T-helper 17 cell (primary cell): ENCODE measurements at regions not wholly inside any gene's neighbourhood (a gene's known extent, or its start where the extent isn't known, plus 50 kb on each side); places are given as distances from the start of the nearest gene placed in this dataset.

Experiments
- ATAC-seq: fragments of 150-1000 bp; cut with Tn5 transposase; 2 replicates; pipeline ENCODE4 v1.10.0; 2021; ENCODE audit warnings: mild to moderate bottlenecking, moderate library complexity
- DNase-seq, 3 donors: peaks; one replicate each; pipeline versions ENCODE4 v3.0.0 to v3.0.0-alpha.2; 2020 to 2021
- H3K9me3 ChIP-seq: one replicate; pipeline ENCODE4 v1.7.0; 2013; ENCODE audit warnings: low read length, mild to moderate bottlenecking; ENCODE audit not compliant: control insufficient read depth, poor library complexity, severe bottlenecking
- H3K27ac Mint-ChIP-seq: one replicate; pipeline ENCODE4 v1.8.0; 2022; ENCODE audit warnings: mild to moderate bottlenecking, moderate library complexity, mixed read lengths
- H3K27me3 Mint-ChIP-seq: one replicate; pipeline ENCODE4 v1.8.0; 2022; ENCODE audit warnings: mixed read lengths
- H3K36me3 Mint-ChIP-seq: one replicate; pipeline ENCODE4 v1.8.0; 2022; ENCODE audit warnings: low read depth, mixed read lengths
- H3K4me1 Mint-ChIP-seq: one replicate; pipeline ENCODE4 v1.8.0; 2022; ENCODE audit warnings: mild to moderate bottlenecking, mixed read lengths
- H3K4me3 Mint-ChIP-seq: one replicate; pipeline ENCODE4 v1.8.0; 2022; ENCODE audit warnings: mild to moderate bottlenecking, moderate library complexity, mixed read lengths

DNA sequence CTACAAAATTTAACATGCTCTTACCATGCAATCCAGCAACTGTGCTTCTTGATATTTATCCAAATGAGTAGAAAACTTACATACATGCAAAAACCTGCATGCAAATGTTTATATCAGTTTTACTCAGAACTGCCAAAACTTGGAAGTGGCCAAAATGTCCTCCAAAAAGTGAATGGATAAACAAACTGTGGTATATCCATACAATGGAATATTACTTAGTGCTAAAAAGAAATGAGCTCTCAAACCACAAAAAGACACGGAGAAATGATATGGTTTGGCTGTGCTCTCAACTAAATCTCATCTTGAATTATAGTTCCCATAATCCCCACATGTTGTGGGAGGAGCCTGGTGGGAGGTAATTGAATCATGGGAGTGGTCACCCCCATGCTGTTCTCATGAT, 267.2 kb downstream of the ZEB2 start:
- Mint-ChIP-seq H3K4me1 (peaks cover 5% of the 10 kb centered on the region), H3K27ac (no peak overlapping the region), H3K4me3 (no peak overlapping the region), H3K36me3 (peaks cover 5% of the 10 kb centered on the region), H3K27me3 (no peaks in the 10 kb centered on the region)
- no peaks in the 10 kb centered on the region for H3K9me3 ChIP-seq
- DNase-seq = no peak
- no peak for ATAC-seq

DNA sequence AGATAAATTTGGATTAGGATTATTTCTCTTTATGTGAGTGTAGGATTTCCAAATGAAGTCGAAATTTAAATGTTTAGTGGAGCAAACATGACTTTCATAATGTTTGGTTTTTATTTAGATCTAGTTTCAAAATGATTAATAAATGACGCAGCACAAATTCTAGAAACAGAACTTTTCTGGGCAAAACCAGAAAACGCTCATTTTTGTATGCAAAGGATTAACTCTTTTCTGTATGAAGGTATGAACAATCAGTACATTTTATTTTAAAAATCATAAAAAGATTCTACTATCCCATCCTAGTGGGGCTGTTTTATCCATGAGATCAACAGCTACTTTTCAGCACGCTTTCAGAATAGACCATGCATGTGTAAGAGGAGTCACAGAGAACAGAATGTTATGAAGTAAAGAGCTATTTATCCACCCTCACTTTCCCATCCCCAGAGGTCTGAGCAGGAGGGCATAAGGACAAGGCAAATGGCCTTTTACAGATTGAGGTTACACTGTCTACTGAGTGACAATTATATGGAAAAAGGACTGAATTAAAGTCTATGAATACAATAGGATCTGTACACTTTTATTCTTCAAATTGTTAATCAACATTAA, 270.8 kb downstream of the ZEB2 start:
- no peak overlapping the region for H3K4me3 Mint-ChIP-seq
- no peak for DNase-seq
- H3K9me3 ChIP-seq = no peaks in the 10 kb centered on the region
- peak overlapping the region; percentile 56 for H3K27ac Mint-ChIP-seq
- ATAC-seq = no peak
- H3K4me1 Mint-ChIP-seq = peaks cover 2% of the 10 kb centered on the region
- H3K36me3 Mint-ChIP-seq = peaks cover 4% of the 10 kb centered on the region
- H3K27me3 Mint-ChIP-seq = no peaks in the 10 kb centered on the region

DNA sequence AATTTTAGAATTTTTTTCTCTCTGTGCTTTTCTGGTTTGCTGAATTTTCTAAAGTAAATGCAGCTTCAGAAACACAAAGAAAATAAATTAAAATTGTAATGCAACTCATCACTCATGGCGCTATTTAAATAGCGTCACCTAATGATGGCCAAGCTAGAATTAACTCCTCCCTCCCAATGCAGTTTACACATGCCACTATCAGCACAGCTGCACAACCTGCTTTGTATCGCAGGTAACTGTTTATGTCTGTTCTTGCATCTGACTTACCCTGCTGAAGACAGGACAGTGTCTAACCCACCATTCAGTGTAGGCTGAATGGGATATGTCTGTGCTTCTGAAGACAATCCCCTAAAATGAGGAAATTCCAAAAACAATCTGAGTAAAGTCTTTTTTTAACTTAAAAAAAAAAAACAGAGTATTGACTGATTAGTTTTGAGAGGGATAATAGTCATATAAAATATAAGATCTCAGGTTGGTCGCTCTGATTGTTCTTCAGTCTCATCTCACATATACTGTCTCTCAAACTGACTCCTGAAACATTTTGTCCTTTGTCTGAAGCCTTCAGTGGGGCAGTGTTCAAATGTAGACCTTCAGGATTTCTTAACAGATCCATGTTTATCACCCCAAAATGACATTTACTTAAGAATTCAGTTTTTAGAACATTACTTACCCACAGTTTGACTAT, 271.4 kb downstream of the ZEB2 start:
- ATAC-seq (no peak), DNase-seq (no peak)
- peak overlapping the region; percentile 56 for H3K27ac Mint-ChIP-seq
- peaks cover 4% of the 10 kb centered on the region for H3K36me3 Mint-ChIP-seq
- H3K9me3 ChIP-seq = no peaks in the 10 kb centered on the region
- peaks cover 2% of the 10 kb centered on the region for H3K4me1 Mint-ChIP-seq
- H3K4me3 Mint-ChIP-seq = no peak overlapping the region
- H3K27me3 Mint-ChIP-seq = no peaks in the 10 kb centered on the region

DNA sequence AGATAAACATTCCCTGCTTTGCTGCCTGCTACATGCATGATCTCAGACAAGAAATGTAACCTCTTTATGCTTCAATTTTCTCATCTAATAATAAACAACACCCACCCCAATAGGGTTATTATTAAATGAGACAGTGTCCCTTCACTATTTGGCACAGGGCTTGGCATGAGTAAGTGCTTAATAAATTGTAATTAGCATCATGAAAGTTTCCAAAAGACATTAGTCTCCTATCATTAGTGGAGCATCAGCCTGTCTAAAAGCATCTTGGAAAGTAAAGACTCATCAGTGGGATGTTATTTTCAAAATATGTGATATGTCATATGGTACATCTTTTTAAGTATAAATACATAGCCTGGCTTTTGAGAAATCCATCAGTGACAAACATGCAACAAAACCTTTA, 275.0 kb downstream of the ZEB2 start:
- no peaks in the 10 kb centered on the region for H3K9me3 ChIP-seq
- Mint-ChIP-seq H3K4me1 (peaks cover 15% of the 10 kb centered on the region), H3K27ac (no peak overlapping the region), H3K4me3 (no peak overlapping the region), H3K27me3 (no peaks in the 10 kb centered on the region), H3K36me3 (peaks cover 2% of the 10 kb centered on the region)
- DNase-seq (no peak), ATAC-seq (no peak)

DNA sequence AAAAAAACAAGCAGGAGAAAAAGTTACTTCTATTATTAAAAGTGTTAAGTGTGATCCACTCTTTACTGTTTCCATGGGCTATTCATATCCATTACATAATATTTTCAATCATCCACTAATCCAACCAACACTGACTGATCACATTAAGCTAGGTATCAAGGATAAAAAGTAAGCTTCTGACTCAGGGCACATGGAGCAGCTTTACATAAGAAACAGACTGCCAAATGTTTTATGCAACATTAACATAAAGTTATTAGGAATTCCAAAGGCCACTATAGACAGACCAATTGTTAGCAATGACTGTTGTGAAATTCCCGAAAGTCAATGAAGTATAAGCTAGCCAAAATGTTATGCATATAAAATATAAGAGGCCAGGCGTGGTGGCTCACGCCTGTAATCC, 277.6 kb downstream of the ZEB2 start:
- ATAC-seq (no peak), DNase-seq (no peak)
- no peaks in the 10 kb centered on the region for H3K9me3 ChIP-seq
- Mint-ChIP-seq H3K27me3 (no peaks in the 10 kb centered on the region), H3K4me1 (peaks cover 24% of the 10 kb centered on the region), H3K27ac (no peak overlapping the region), H3K36me3 (peaks cover 2% of the 10 kb centered on the region), H3K4me3 (no peak overlapping the region)

DNA sequence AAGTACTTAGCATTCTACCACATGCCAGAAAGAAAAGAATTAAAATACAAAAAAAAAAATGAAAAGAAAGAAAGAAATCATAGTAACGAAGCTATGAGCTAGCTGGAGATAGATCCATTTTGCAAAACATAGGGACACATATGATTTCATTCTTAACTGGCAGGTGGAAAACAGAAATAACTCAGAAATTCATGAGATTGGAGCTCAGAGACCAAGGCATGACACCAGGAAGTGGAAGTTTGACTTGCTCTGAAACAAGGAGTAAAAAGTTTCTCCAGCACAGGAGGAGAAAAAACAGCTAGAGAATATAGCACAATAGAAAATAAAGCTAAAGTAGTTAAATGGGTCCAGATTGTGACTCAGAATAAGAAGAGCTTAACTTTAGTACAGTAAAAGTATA, 278.1 kb downstream of the ZEB2 start:
- no peak overlapping the region for H3K4me3 Mint-ChIP-seq
- no peaks in the 10 kb centered on the region for H3K9me3 ChIP-seq
- no peaks in the 10 kb centered on the region for H3K27me3 Mint-ChIP-seq
- ATAC-seq (no peak), DNase-seq (no peak)
- H3K36me3 Mint-ChIP-seq = peaks cover 2% of the 10 kb centered on the region
- peaks cover 24% of the 10 kb centered on the region for H3K4me1 Mint-ChIP-seq
- peak overlapping the region; percentile 76 for H3K27ac Mint-ChIP-seq

DNA sequence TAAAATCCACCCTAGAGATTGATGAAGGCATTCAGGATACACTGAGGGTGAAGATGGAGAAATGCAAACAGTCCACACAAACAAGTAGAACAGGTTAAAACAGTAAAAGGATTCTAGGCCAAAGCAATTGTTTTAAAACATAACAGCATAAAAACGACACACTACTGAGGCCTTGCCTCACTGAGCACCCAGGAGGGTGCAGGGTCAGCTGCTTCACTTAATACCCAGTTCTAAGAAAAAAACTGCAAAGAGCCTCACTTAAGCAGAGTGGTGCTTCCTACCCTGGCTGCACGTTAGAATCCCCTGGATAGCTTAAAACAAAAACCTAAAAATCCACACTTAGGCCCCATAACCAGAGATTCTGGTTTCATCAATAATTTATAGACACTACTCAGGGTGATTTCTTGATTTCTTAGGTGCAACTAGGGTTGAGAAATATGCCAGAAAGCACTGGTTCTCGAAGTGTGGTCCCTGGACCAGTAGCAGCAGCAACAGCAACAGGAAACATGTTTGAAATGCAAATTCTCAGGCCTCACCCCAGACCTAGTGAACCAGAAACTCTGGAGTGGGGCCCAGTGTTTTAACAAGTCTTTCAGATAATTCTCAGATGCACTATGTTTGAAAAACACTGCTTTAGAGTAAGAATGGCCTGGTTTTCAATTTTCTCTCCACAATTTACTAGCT, 279.1 kb downstream of the ZEB2 start:
- H3K9me3 ChIP-seq = no peaks in the 10 kb centered on the region
- peaks cover 26% of the 10 kb centered on the region for H3K4me1 Mint-ChIP-seq
- H3K27me3 Mint-ChIP-seq = no peaks in the 10 kb centered on the region
- peaks cover 2% of the 10 kb centered on the region for H3K36me3 Mint-ChIP-seq
- H3K27ac Mint-ChIP-seq = peak overlapping the region; percentile 76
- ATAC-seq (no peak), DNase-seq (no peak)
- H3K4me3 Mint-ChIP-seq = peak overlapping the region; percentile 7

DNA sequence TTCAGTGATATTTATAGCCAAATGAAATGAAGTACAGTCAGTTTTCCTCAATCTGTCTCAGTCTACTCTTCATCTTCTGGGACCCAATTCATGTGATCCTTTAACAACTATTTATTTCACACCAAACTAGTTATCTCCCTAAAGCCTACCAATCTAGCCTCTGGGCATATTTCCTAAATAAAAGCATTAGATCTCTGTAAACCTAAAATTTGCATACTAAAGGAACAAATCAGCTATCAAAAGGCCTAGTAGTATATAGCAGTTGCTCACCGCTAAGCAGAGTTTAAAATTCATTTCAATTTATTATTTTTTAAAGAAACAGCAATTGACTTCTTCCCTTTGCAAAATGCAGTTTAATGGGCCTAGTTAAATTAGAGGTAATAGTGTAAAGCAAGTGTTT, 280.2 kb downstream of the ZEB2 start:
- H3K9me3 ChIP-seq = no peaks in the 10 kb centered on the region
- Mint-ChIP-seq H3K27me3 (no peaks in the 10 kb centered on the region), H3K36me3 (peaks cover 2% of the 10 kb centered on the region), H3K4me3 (no peak overlapping the region), H3K4me1 (peaks cover 30% of the 10 kb centered on the region), H3K27ac (no peak overlapping the region)
- ATAC-seq (no peak), DNase-seq (no peak)

DNA sequence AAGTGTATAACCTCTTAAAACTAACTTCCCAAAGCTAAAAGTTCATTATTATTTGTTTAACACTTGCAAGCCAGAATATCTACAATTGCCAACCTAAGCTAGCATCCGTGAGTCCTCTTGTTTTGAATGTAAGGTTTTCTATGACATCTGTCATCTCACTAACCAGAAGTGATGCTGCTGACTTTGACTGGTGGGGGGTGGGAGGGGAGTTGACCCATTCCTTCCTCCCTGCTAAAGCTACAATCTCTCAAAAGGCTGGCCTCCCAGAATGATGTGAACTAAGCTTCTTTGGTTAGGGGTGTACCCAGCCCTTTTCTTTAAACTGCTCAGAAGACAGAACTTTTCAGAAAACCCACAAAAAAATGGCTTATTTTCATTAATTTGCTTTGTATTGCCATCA, 280.6 kb downstream of the ZEB2 start:
- Mint-ChIP-seq H3K4me3 (no peak overlapping the region), H3K27ac (no peak overlapping the region), H3K36me3 (peaks cover 2% of the 10 kb centered on the region), H3K27me3 (no peaks in the 10 kb centered on the region), H3K4me1 (peaks cover 34% of the 10 kb centered on the region)
- no peaks in the 10 kb centered on the region for H3K9me3 ChIP-seq
- ATAC-seq (no peak), DNase-seq (no peak)

DNA sequence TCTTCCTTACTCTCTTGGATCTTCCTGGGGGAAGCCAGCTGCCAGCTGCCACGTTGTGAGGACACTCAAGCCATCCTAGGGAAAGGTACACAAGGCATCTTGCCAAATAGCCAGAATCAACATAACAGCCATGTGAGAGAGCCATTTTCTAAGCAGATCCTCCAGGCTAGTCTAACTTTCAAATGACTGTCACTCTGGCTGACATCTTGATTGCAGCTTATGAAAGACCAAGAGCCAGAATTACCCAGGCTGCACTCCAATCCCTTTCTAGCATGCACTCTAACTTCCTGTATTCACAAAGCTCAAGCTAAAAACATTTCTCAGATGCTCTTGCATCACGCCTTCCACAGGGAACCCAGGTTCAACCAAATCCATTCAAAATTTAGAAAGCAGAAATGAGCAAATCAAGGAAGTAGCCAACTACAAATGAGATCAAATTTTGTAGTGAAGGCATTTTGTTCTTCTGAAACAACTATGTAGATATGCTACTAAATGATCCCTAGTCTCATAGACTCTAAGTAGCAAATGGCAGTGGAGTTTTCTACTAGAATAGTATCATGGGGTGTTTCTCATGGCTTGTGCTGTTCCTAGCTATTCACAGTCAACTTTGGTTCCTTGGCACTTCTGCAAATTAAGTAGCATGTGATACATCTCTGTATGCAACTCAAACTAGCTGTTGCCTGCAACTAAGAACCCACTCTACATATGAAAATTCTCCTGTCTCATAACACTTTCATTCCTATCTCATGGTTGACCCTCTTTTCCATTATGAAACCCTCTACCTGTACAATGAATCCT, 281.9 kb downstream of the ZEB2 start:
- H3K9me3 ChIP-seq = no peaks in the 10 kb centered on the region
- Mint-ChIP-seq H3K27ac (no peak overlapping the region), H3K36me3 (peaks cover 2% of the 10 kb centered on the region), H3K4me1 (peaks cover 43% of the 10 kb centered on the region), H3K27me3 (no peaks in the 10 kb centered on the region), H3K4me3 (no peak overlapping the region)
- DNase-seq = no peak
- ATAC-seq = no peak

DNA sequence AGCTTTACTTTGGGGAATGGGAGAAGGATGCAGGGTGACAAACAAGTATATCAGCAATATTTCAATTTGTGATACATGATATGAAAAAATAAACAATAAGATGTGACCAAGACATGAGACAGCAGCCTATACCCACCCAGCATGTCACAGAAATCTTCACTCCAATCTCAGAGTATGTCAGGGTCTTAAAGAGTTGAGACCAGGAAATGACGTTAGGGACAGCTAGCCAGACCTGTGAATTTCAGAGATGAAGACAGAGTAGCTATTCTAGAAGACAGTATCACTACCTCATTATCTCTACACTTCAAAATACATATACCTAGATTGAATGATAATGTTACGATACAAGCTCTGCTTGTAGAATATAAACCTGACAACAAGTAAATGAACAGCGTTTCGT, 282.8 kb downstream of the ZEB2 start:
- ATAC-seq (no peak), DNase-seq (no peak)
- no peaks in the 10 kb centered on the region for H3K27me3 Mint-ChIP-seq
- no peak overlapping the region for H3K4me3 Mint-ChIP-seq
- peaks cover 46% of the 10 kb centered on the region for H3K4me1 Mint-ChIP-seq
- H3K27ac Mint-ChIP-seq = no peak overlapping the region
- no peaks in the 10 kb centered on the region for H3K9me3 ChIP-seq
- peaks cover 2% of the 10 kb centered on the region for H3K36me3 Mint-ChIP-seq

DNA sequence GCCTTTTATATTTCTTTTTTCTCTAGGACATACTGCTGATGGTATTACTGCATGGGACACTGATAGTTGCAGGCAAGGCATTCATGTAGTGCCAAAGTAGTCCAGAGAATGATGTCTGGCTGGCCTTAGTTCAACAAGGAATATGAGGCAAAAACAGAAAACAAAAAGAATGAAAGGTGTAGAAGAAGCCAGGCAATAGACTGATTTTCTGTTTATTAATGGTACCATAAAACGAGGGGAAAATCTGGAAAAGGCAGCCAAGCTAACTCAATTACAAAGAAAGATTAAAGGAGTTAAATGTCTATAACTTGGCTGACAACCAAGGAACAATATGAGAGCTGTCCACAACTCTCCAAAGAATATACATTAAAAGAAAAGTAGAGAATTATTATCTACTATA, 284.9 kb downstream of the ZEB2 start:
- Mint-ChIP-seq H3K36me3 (no peaks in the 10 kb centered on the region), H3K27me3 (no peaks in the 10 kb centered on the region), H3K4me1 (peaks cover 32% of the 10 kb centered on the region), H3K27ac (peak overlapping the region; percentile 60), H3K4me3 (peak overlapping the region; percentile 67)
- ATAC-seq (no peak), DNase-seq (no peak)
- no peaks in the 10 kb centered on the region for H3K9me3 ChIP-seq

DNA sequence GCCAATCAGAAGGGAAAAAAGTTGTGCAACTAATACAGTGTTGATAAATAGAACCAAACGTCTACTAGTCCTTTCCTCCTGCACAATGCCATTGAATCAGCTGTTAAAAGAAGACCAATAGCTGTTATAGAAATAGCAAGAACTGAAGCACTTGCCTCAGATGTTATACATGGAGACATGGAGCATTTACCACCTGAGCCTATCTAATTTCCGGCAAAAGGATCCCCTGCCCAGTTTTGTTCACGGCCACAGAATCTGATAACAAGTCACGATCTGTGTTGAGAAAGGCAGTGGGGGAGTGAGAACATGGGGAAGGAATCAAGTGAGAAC, 285.4 kb downstream of the ZEB2 start:
- Mint-ChIP-seq H3K4me3 (peak overlapping the region; percentile 67), H3K36me3 (no peaks in the 10 kb centered on the region), H3K27me3 (no peaks in the 10 kb centered on the region), H3K4me1 (peaks cover 30% of the 10 kb centered on the region), H3K27ac (peak overlapping the region; percentile 60)
- DNase-seq = no peak
- no peaks in the 10 kb centered on the region for H3K9me3 ChIP-seq
- ATAC-seq = peak; percentile 19
